NB4 (cell line): ENCODE measurements at regions not wholly inside any gene's neighbourhood (a gene's known extent, or its start where the extent isn't known, plus 50 kb on each side); places are given as distances from the start of the nearest gene placed in this dataset.

Experiments used
- MYC ChIP-seq: IDR thresholded peaks from 2 replicates; pipeline ENCODE4 v1.6.1; 2011; ENCODE audit warnings: low read depth, low read length
- POLR2A ChIP-seq: IDR thresholded peaks from 2 replicates; pipeline ENCODE4 v1.6.1; 2011; ENCODE audit warnings: mild to moderate bottlenecking; ENCODE audit not compliant: insufficient read length; ENCODE audit errors: extremely low read depth
- TF ChIP-seq, protein P1 (sequence below): IDR thresholded peaks from one replicate; pipeline ENCODE4 v1.5.1; 2012; ENCODE audit warnings: low read depth, low read length
- TF ChIP-seq, protein P2 (sequence below): IDR thresholded peaks from 2 replicates; pipeline ENCODE4 v1.6.1; 2011; ENCODE audit warnings: low read depth, low read length

DNA sequence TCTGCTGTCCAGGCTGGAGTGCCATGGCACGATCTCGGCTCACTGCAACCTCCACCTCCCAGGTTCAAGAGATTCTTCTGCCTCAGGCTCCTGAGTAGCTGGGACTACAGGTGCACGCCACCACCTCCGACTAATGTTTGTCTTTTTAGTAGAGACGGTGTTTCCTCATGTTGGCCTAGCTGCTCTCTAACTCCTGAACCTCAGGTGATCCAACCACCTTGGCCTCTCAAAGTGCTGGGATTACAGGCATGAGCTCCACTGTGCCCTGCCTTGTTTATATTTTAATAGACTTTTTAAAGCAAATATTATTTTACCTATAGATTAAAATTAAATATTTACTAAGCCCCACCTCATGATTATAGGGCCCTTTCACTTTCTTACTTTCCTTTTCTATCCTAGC, 483.2 kb upstream of the EPHA7 start:
- TF ChIP-seq, protein P1, sequence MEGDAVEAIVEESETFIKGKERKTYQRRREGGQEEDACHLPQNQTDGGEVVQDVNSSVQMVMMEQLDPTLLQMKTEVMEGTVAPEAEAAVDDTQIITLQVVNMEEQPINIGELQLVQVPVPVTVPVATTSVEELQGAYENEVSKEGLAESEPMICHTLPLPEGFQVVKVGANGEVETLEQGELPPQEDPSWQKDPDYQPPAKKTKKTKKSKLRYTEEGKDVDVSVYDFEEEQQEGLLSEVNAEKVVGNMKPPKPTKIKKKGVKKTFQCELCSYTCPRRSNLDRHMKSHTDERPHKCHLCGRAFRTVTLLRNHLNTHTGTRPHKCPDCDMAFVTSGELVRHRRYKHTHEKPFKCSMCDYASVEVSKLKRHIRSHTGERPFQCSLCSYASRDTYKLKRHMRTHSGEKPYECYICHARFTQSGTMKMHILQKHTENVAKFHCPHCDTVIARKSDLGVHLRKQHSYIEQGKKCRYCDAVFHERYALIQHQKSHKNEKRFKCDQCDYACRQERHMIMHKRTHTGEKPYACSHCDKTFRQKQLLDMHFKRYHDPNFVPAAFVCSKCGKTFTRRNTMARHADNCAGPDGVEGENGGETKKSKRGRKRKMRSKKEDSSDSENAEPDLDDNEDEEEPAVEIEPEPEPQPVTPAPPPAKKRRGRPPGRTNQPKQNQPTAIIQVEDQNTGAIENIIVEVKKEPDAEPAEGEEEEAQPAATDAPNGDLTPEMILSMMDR, result no peak
- TF ChIP-seq, protein P2, sequence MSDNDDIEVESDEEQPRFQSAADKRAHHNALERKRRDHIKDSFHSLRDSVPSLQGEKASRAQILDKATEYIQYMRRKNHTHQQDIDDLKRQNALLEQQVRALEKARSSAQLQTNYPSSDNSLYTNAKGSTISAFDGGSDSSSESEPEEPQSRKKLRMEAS, result no peak
- TF ChIP-seq MYC (no peak), POLR2A (no peak)
